ENCODE measurements at regions not wholly inside any gene's neighbourhood (a gene's known extent, or its start where the extent isn't known, plus 50 kb on each side); places are given as distances from the start of the nearest gene placed in this dataset.
A peak's percentile ranks its signal among the peaks of the same experiment; 100 is the strongest.
"Not testable (repeated sequence)": the region's sequence is repeated elsewhere in the genome, so short reads cannot be mapped to it uniquely, and the experiment has no call there.

GRCh38 chr22:25452116-25452700 lies 112.3 kb upstream of the GRK3 start:
- H2AK5ac ChIP-seq (ENCODE audit: low read depth, low read length), result no peak overlapping the region
- H3K36me3 ChIP-seq (replicated peaks in 1 of 2; ENCODE audit: control insufficient read depth in 2 of 2, insufficient read depth in 2 of 2, low read length in 2 of 2), result peaks cover 5 to 42% of the 10 kb centered on the region in 2 donors
- WGBS, 2 donors (ENCODE audit: extremely low coverage in 2 of 2, insufficient read length in 2 of 2, insufficient replicate concordance in 1 of 2), result no CpG with 5 or more reads among the region's 10 CpGs
- no peak overlapping the region for H2BK12ac ChIP-seq (ENCODE audit: low read length)
- no peak overlapping the region for H2AFZ ChIP-seq (ENCODE audit: low read length)
- no peak overlapping the region for H2BK120ac ChIP-seq (ENCODE audit: low read depth, low read length)
- DNase-seq (ENCODE audit: low spot score), result no peak
- no peak overlapping the region for H3K9ac ChIP-seq (ENCODE audit: low read depth, low read length, poor library complexity)
- no peak overlapping the region for H4K8ac ChIP-seq (ENCODE audit: low read depth, low read length)
- H3K4me3 ChIP-seq (ENCODE audit: low read length in 2 of 2), result no peak overlapping the region
- H3K18ac ChIP-seq (ENCODE audit: low read length), result no peak overlapping the region
- no peak overlapping the region for H3K23ac ChIP-seq (ENCODE audit: low read depth, low read length, poor library complexity)
- H3K9me3 ChIP-seq (replicated peaks in 1 of 2; ENCODE audit: control insufficient read depth in 2 of 2, insufficient read depth in 1 of 2, low read depth in 1 of 2, low read length in 2 of 2), result no peaks in the 10 kb centered on the region
- no peak overlapping the region for H3K27ac ChIP-seq (replicated peaks; ENCODE audit: low read length)
- no peak overlapping the region for H2BK5ac ChIP-seq (ENCODE audit: low read length)
- no peak overlapping the region for H4K91ac ChIP-seq (ENCODE audit: low read depth, low read length, poor library complexity)
- no peak overlapping the region for H3K14ac ChIP-seq (ENCODE audit: low read length)
- peaks cover 13% of the 10 kb centered on the region for H3K79me1 ChIP-seq (ENCODE audit: low read depth, low read length)
- no peaks in the 10 kb centered on the region for H3K27me3 ChIP-seq (ENCODE audit: control insufficient read depth in 3 of 3, insufficient read depth in 3 of 3, low read depth in 1 of 3, low read length in 3 of 3)
- no peak overlapping the region for H2BK15ac ChIP-seq (ENCODE audit: low read length)
- no peak overlapping the region for H3K4me2 ChIP-seq (ENCODE audit: insufficient read depth, low read length, poor library complexity, severe bottlenecking)
- no peak overlapping the region for H3K4ac ChIP-seq (ENCODE audit: low read length)
- peaks cover 2 to 3% of the 10 kb centered on the region in 2 donors for H3K4me1 ChIP-seq (ENCODE audit: control insufficient read depth in 2 of 2, insufficient read depth in 1 of 2, low read depth in 1 of 2, low read length in 2 of 2)

GRCh38 chr22:25453058-25453457 lies 111.4 kb upstream of the GRK3 start:
- no CpG with 5 or more reads among the region's 4 CpGs for whole genome bisulfite sequencing, 2 donors (ENCODE audit: extremely low coverage in 2 of 2, insufficient read length in 2 of 2, insufficient replicate concordance in 1 of 2)
- no peak overlapping the region for H3K18ac ChIP-seq (ENCODE audit: low read length)
- H3K4me2 ChIP-seq (ENCODE audit: insufficient read depth, low read length, poor library complexity, severe bottlenecking), result no peak overlapping the region
- peaks cover 5 to 47% of the 10 kb centered on the region in 2 donors for H3K36me3 ChIP-seq (replicated peaks in 1 of 2; ENCODE audit: control insufficient read depth in 2 of 2, insufficient read depth in 2 of 2, low read length in 2 of 2)
- no peak overlapping the region for H3K4ac ChIP-seq (ENCODE audit: low read length)
- no peak overlapping the region for H2BK120ac ChIP-seq (ENCODE audit: low read depth, low read length)
- DNase-seq (ENCODE audit: low spot score), result no peak
- H2AFZ ChIP-seq (ENCODE audit: low read length), result no peak overlapping the region
- H4K8ac ChIP-seq (ENCODE audit: low read depth, low read length), result no peak overlapping the region
- no peaks in the 10 kb centered on the region for H3K9me3 ChIP-seq (replicated peaks in 1 of 2; ENCODE audit: control insufficient read depth in 2 of 2, insufficient read depth in 1 of 2, low read depth in 1 of 2, low read length in 2 of 2)
- H3K14ac ChIP-seq (ENCODE audit: low read length), result no peak overlapping the region
- no peak overlapping the region for H3K9ac ChIP-seq (ENCODE audit: low read depth, low read length, poor library complexity)
- H2BK5ac ChIP-seq (ENCODE audit: low read length), result no peak overlapping the region
- no peak overlapping the region for H2BK15ac ChIP-seq (ENCODE audit: low read length)
- no peak overlapping the region for H3K27ac ChIP-seq (replicated peaks; ENCODE audit: low read length)
- peaks cover 0 to 3% of the 10 kb centered on the region in 2 donors for H3K4me1 ChIP-seq (ENCODE audit: control insufficient read depth in 2 of 2, insufficient read depth in 1 of 2, low read depth in 1 of 2, low read length in 2 of 2)
- no peak overlapping the region for H4K91ac ChIP-seq (ENCODE audit: low read depth, low read length, poor library complexity)
- no peak overlapping the region for H3K23ac ChIP-seq (ENCODE audit: low read depth, low read length, poor library complexity)
- no peaks in the 10 kb centered on the region for H3K27me3 ChIP-seq (ENCODE audit: control insufficient read depth in 3 of 3, insufficient read depth in 3 of 3, low read depth in 1 of 3, low read length in 3 of 3)
- H2AK5ac ChIP-seq (ENCODE audit: low read depth, low read length), result no peak overlapping the region
- H3K79me1 ChIP-seq (ENCODE audit: low read depth, low read length), result peaks cover 13% of the 10 kb centered on the region
- H3K4me3 ChIP-seq (ENCODE audit: low read length in 2 of 2), result no peak overlapping the region
- no peak overlapping the region for H2BK12ac ChIP-seq (ENCODE audit: low read length)

GRCh38 chr22:25453557-25453956 lies 110.9 kb upstream of the GRK3 start:
- WGBS, 2 donors (ENCODE audit: extremely low coverage in 2 of 2, insufficient read length in 2 of 2, insufficient replicate concordance in 1 of 2), result no CpG with 5 or more reads among the region's 5 CpGs
- H2BK12ac ChIP-seq (ENCODE audit: low read length), result no peak overlapping the region
- DNase-seq (ENCODE audit: low spot score), result no peak
- H3K79me1 ChIP-seq (ENCODE audit: low read depth, low read length), result peaks cover 10% of the 10 kb centered on the region
- no peaks in the 10 kb centered on the region for H3K9me3 ChIP-seq (replicated peaks in 1 of 2; ENCODE audit: control insufficient read depth in 2 of 2, insufficient read depth in 1 of 2, low read depth in 1 of 2, low read length in 2 of 2)
- H2BK15ac ChIP-seq (ENCODE audit: low read length), result no peak overlapping the region
- H3K23ac ChIP-seq (ENCODE audit: low read depth, low read length, poor library complexity), result no peak overlapping the region
- no peak overlapping the region for H2AFZ ChIP-seq (ENCODE audit: low read length)
- H3K4me2 ChIP-seq (ENCODE audit: insufficient read depth, low read length, poor library complexity, severe bottlenecking), result no peak overlapping the region
- H4K8ac ChIP-seq (ENCODE audit: low read depth, low read length), result no peak overlapping the region
- H2AK5ac ChIP-seq (ENCODE audit: low read depth, low read length), result no peak overlapping the region
- H3K14ac ChIP-seq (ENCODE audit: low read length), result no peak overlapping the region
- no peak overlapping the region for H3K18ac ChIP-seq (ENCODE audit: low read length)
- H3K36me3 ChIP-seq (replicated peaks in 1 of 2; ENCODE audit: control insufficient read depth in 2 of 2, insufficient read depth in 2 of 2, low read length in 2 of 2), result peaks cover 5 to 49% of the 10 kb centered on the region in 2 donors
- no peak overlapping the region for H3K27ac ChIP-seq (replicated peaks; ENCODE audit: low read length)
- H3K27me3 ChIP-seq (ENCODE audit: control insufficient read depth in 3 of 3, insufficient read depth in 3 of 3, low read depth in 1 of 3, low read length in 3 of 3), result no peaks in the 10 kb centered on the region
- H2BK5ac ChIP-seq (ENCODE audit: low read length), result no peak overlapping the region
- H3K4ac ChIP-seq (ENCODE audit: low read length), result no peak overlapping the region
- no peak overlapping the region for H4K91ac ChIP-seq (ENCODE audit: low read depth, low read length, poor library complexity)
- peaks cover 0 to 2% of the 10 kb centered on the region in 2 donors for H3K4me1 ChIP-seq (ENCODE audit: control insufficient read depth in 2 of 2, insufficient read depth in 1 of 2, low read depth in 1 of 2, low read length in 2 of 2)
- H3K9ac ChIP-seq (ENCODE audit: low read depth, low read length, poor library complexity), result no peak overlapping the region
- H3K4me3 ChIP-seq (ENCODE audit: low read length in 2 of 2), result no peak overlapping the region
- H2BK120ac ChIP-seq (ENCODE audit: low read depth, low read length), result no peak overlapping the region

- H3K79me1 ChIP-seq (ENCODE audit: low read depth, low read length); H4K8ac ChIP-seq (ENCODE audit: low read depth, low read length); H2BK120ac ChIP-seq (ENCODE audit: low read depth, low read length); H2AFZ ChIP-seq (ENCODE audit: low read length); H3K4me2 ChIP-seq (ENCODE audit: insufficient read depth, low read length, poor library complexity, severe bottlenecking); H3K18ac ChIP-seq (ENCODE audit: low read length); H3K4me1 ChIP-seq (ENCODE audit: control insufficient read depth in 2 of 2, insufficient read depth in 1 of 2, low read depth in 1 of 2, low read length in 2 of 2); H2AK5ac ChIP-seq (ENCODE audit: low read depth, low read length); DNase-seq (ENCODE audit: low spot score); H3K4ac ChIP-seq (ENCODE audit: low read length); H3K9me3 ChIP-seq (replicated peaks in 1 of 2; ENCODE audit: control insufficient read depth in 2 of 2, insufficient read depth in 1 of 2, low read depth in 1 of 2, low read length in 2 of 2); H3K27me3 ChIP-seq (ENCODE audit: control insufficient read depth in 3 of 3, insufficient read depth in 3 of 3, low read depth in 1 of 3, low read length in 3 of 3); H3K23ac ChIP-seq (ENCODE audit: low read depth, low read length, poor library complexity); H3K9ac ChIP-seq (ENCODE audit: low read depth, low read length, poor library complexity); H4K91ac ChIP-seq (ENCODE audit: low read depth, low read length, poor library complexity); H2BK12ac ChIP-seq (ENCODE audit: low read length); H2BK5ac ChIP-seq (ENCODE audit: low read length); H2BK15ac ChIP-seq (ENCODE audit: low read length): not testable (repeated sequence)
- WGBS, 2 donors (ENCODE audit: extremely low coverage in 2 of 2, insufficient read length in 2 of 2, insufficient replicate concordance in 1 of 2), result no CpG with 5 or more reads among the region's 13 CpGs
- Histone ChIP-seq H3K4me3 (ENCODE audit: low read length in 2 of 2) (peak overlapping the region in 1 of 2 donors; percentile 51), H3K36me3 (replicated peaks in 1 of 2; ENCODE audit: control insufficient read depth in 2 of 2, insufficient read depth in 2 of 2, low read length in 2 of 2) (peaks cover 22 to 69% of the 10 kb centered on the region in 2 donors), H3K27ac (replicated peaks; ENCODE audit: low read length) (peak overlapping the region; percentile 5), H3K14ac (ENCODE audit: low read length) (peak overlapping the region; percentile 89)
Measured at GRCh38 chr22:25456300-25457043, 108.0 kb upstream of the GRK3 start.

Measured in neuronal stem cell (in vitro differentiated cells).